Fibroblast of pulmonary artery (primary cell): ENCODE measurements at regions not wholly inside any gene's neighbourhood (a gene's known extent, or its start where the extent isn't known, plus 50 kb on each side); places are given as distances from the start of the nearest gene placed in this dataset.

ENCODE experiments used
- DNase-seq: peaks from one replicate; pipeline ENCODE4 v3.0.0-alpha.2; 2010; ENCODE audit warnings: low read depth
- H3K4me3 ChIP-seq: replicated peaks from 2 replicates; pipeline ENCODE4 v1.5.1; 2011; ENCODE audit warnings: low read depth, mild to moderate bottlenecking, control low read depth, low read length, moderate library complexity
- CTCF ChIP-seq: IDR thresholded peaks from 2 replicates; pipeline ENCODE4 v1.5.1; 2011; ENCODE audit warnings: mild to moderate bottlenecking, control low read depth, low read length, inconsistent platforms; ENCODE audit errors: missing control alignments

- DNase-seq, result no peak
- H3K4me3 ChIP-seq, result no peak overlapping the region
- TF ChIP-seq CTCF, result no peak
Observed at GRCh38 chr18:67980241-67980640, 463.7 kb upstream of the DSEL start.

GRCh38 chr18:67977067-67977616 lies 460.6 kb upstream of the DSEL start:
- H3K4me3 ChIP-seq, result no peak overlapping the region
- no peak for TF ChIP-seq CTCF
- no peak for DNase-seq

- no peak overlapping the region for H3K4me3 ChIP-seq
- TF ChIP-seq CTCF, result no peak
- DNase-seq, result no peak
Observed at GRCh38 chr18:67973916-67974315, 457.4 kb upstream of the DSEL start.

GRCh38 chr18:67969458-67969857 lies 452.9 kb upstream of the DSEL start:
- no peak for DNase-seq
- H3K4me3 ChIP-seq, result no peak overlapping the region
- no peak for TF ChIP-seq CTCF

- no peak overlapping the region for H3K4me3 ChIP-seq
- no peak for TF ChIP-seq CTCF
- no peak for DNase-seq
Observed at GRCh38 chr18:67966224-67966623, 449.7 kb upstream of the DSEL start.

- no peak for DNase-seq
- TF ChIP-seq CTCF, result no peak
Observed at GRCh38 chr18:67964462-67964861, 447.9 kb upstream of the DSEL start.

GRCh38 chr18:67961701-67962440 lies 445.4 kb upstream of the DSEL start:
- H3K4me3 ChIP-seq, result no peak overlapping the region
- no peak for TF ChIP-seq CTCF

More at GRCh38 chr18:67964462-67964861, 447.9 kb upstream of the DSEL start:
- no peak overlapping the region for H3K4me3 ChIP-seq

More at GRCh38 chr18:67961701-67962440, 445.4 kb upstream of the DSEL start:
- DNase-seq, result no peak
